DOHH2 (cell line): ENCODE measurements at regions not wholly inside any gene's neighbourhood (a gene's known extent, or its start where the extent isn't known, plus 50 kb on each side); places are given as distances from the start of the nearest gene placed in this dataset.

Source experiments
- H3F3A ChIP-seq: fragments of 200-600 bp; sonication (generic), shearing (Covaris generic); 2 replicates; pipeline ENCODE4 v1.6.0; 2016; ENCODE audit warnings: antibody characterized with exemption, mild to moderate bottlenecking; ENCODE audit not compliant: control insufficient read depth, insufficient read depth
- H3K27ac ChIP-seq: fragments of 200-600 bp; sonication (generic); 2 replicates; pipeline ENCODE4 v1.5.1; 2014; ENCODE audit warnings: low read depth, mild to moderate bottlenecking, low read length, moderate library complexity
- H3K27me3 ChIP-seq: fragments of 200-600 bp; sonication (generic); 2 replicates; pipeline ENCODE4 v1.6.1; 2014; ENCODE audit warnings: mild to moderate bottlenecking, low read length, mixed read lengths; ENCODE audit not compliant: control insufficient read depth
- H3K36me3 ChIP-seq: fragments of 200-600 bp; sonication (generic); 2 replicates; pipeline ENCODE4 v1.6.1; 2014; ENCODE audit warnings: mild to moderate bottlenecking, low read length, moderate library complexity, mixed read lengths; ENCODE audit not compliant: control insufficient read depth
- H3K4me1 ChIP-seq: fragments of 200-600 bp; sonication (generic); 2 replicates; pipeline ENCODE4 v1.6.1; 2014; ENCODE audit warnings: mild to moderate bottlenecking, low read length, mixed read lengths; ENCODE audit not compliant: control insufficient read depth
- H3K4me2 ChIP-seq: fragments of 200-600 bp; sonication (generic); 2 replicates; pipeline ENCODE4 v1.6.0; 2014; ENCODE audit warnings: mild to moderate bottlenecking, low read length, moderate library complexity
- H3K4me3 ChIP-seq: fragments of 200-600 bp; sonication (generic); 2 replicates; pipeline ENCODE4 v1.5.1; 2014; ENCODE audit warnings: mild to moderate bottlenecking, low read length, mixed read lengths
- H3K79me2 ChIP-seq: fragments of 200-600 bp; sonication (generic); 2 replicates; pipeline ENCODE4 v1.6.1; 2014; ENCODE audit warnings: mild to moderate bottlenecking, low read length, mixed read lengths; ENCODE audit not compliant: control insufficient read depth
- H3K9me2 ChIP-seq: fragments of 200-600 bp; sonication (generic); replicated peaks from 2 replicates; pipeline ENCODE4 v1.6.1; 2014; ENCODE audit warnings: mild to moderate bottlenecking, low read length, mixed read lengths; ENCODE audit not compliant: control insufficient read depth
- H3K9me3 ChIP-seq: fragments of 200-600 bp; sonication (generic); 2 replicates; pipeline ENCODE4 v1.6.1; 2014; ENCODE audit warnings: antibody characterized with exemption, low read length, mixed read lengths; ENCODE audit not compliant: control insufficient read depth, insufficient read depth
- H4K20me1 ChIP-seq: fragments of 200-600 bp; sonication (generic); 2 replicates; pipeline ENCODE4 v1.6.0; 2014; ENCODE audit warnings: low read depth, mild to moderate bottlenecking, antibody characterized with exemption, low read length, moderate library complexity; ENCODE audit not compliant: control insufficient read depth, insufficient read depth
- CTCF ChIP-seq: fragments of 200-600 bp; sonication (generic); IDR thresholded peaks from one replicate; pipeline ENCODE4 v1.5.1; 2014; ENCODE audit warnings: antibody characterized with exemption, mild to moderate bottlenecking, low read depth, low read length; ENCODE audit not compliant: poor library complexity, severe bottlenecking
- EZH2phosphoT487 ChIP-seq: fragments of 200-600 bp; sonication (generic); IDR thresholded peaks from 2 replicates; pipeline ENCODE4 v1.6.1; 2017; ENCODE audit warnings: borderline replicate concordance, mild to moderate bottlenecking, antibody characterized with exemption, low read length, moderate library complexity, mixed read lengths

- H4K20me1 ChIP-seq, result no peaks in the 10 kb centered on the region
- no peaks in the 10 kb centered on the region for H3K4me1 ChIP-seq
- H3K27ac ChIP-seq, result no peak overlapping the region
- no peak overlapping the region for H3K4me3 ChIP-seq
- 0 out of 2 replicates have a peak, but pooled peaks cover 2% of the 10 kb centered on the region for H3K9me2 ChIP-seq
- no peaks in the 10 kb centered on the region for H3K36me3 ChIP-seq
- no peak overlapping the region for H3K4me2 ChIP-seq
- no peaks in the 10 kb centered on the region for H3K27me3 ChIP-seq
- TF ChIP-seq EZH2phosphoT487, result no peak
- TF ChIP-seq CTCF, result no peak
- no peaks in the 10 kb centered on the region for H3F3A ChIP-seq
- H3K79me2 ChIP-seq, result no peaks in the 10 kb centered on the region
- H3K9me3 ChIP-seq, result no peaks in the 10 kb centered on the region
Observed at GRCh38 chr3:106773795-106774194, 603.4 kb upstream of the CCDC54 start.

GRCh38 chr3:106783231-106783630, 594.0 kb upstream of the CCDC54 start:
- no peaks in the 10 kb centered on the region for H3K79me2 ChIP-seq
- no peaks in the 10 kb centered on the region for H3F3A ChIP-seq
- H3K9me2 ChIP-seq, result no peaks in the 10 kb centered on the region
- no peaks in the 10 kb centered on the region for H3K9me3 ChIP-seq
- H3K4me2 ChIP-seq, result no peak overlapping the region
- no peak overlapping the region for H3K27ac ChIP-seq
- no peaks in the 10 kb centered on the region for H4K20me1 ChIP-seq
- H3K27me3 ChIP-seq, result no peaks in the 10 kb centered on the region
- H3K4me3 ChIP-seq, result no peak overlapping the region
- no peak for TF ChIP-seq EZH2phosphoT487
- no peaks in the 10 kb centered on the region for H3K36me3 ChIP-seq
- no peaks in the 10 kb centered on the region for H3K4me1 ChIP-seq

- no peak overlapping the region for H3K4me2 ChIP-seq
- H3K4me1 ChIP-seq, result no peaks in the 10 kb centered on the region
- no peaks in the 10 kb centered on the region for H3F3A ChIP-seq
- H3K9me3 ChIP-seq, result no peaks in the 10 kb centered on the region
- no peaks in the 10 kb centered on the region for H4K20me1 ChIP-seq
- no peak for TF ChIP-seq CTCF
- TF ChIP-seq EZH2phosphoT487, result no peak
- no peak overlapping the region for H3K4me3 ChIP-seq
- H3K27ac ChIP-seq, result no peak overlapping the region
- no peaks in the 10 kb centered on the region for H3K36me3 ChIP-seq
- H3K9me2 ChIP-seq, result no peaks in the 10 kb centered on the region
- H3K79me2 ChIP-seq, result no peaks in the 10 kb centered on the region
- H3K27me3 ChIP-seq, result no peaks in the 10 kb centered on the region
Observed at GRCh38 chr3:106789276-106789675, 588.0 kb upstream of the CCDC54 start.

- no peaks in the 10 kb centered on the region for H3K79me2 ChIP-seq
- no peak overlapping the region for H3K4me2 ChIP-seq
- no peak overlapping the region for H3K27ac ChIP-seq
- no peaks in the 10 kb centered on the region for H4K20me1 ChIP-seq
- no peak overlapping the region for H3K4me3 ChIP-seq
- no peaks in the 10 kb centered on the region for H3K36me3 ChIP-seq
- H3K4me1 ChIP-seq, result no peaks in the 10 kb centered on the region
- no peaks in the 10 kb centered on the region for H3F3A ChIP-seq
- H3K9me3 ChIP-seq, result no peaks in the 10 kb centered on the region
- H3K27me3 ChIP-seq, result no peaks in the 10 kb centered on the region
- H3K9me2 ChIP-seq, result no peaks in the 10 kb centered on the region; the same call in 1 of the 2 replicates
- TF ChIP-seq EZH2phosphoT487 (no peak), CTCF (no peak)
Observed at GRCh38 chr3:106792716-106793115, 584.5 kb upstream of the CCDC54 start.
